HG02642 (cell line): ENCODE measurements at regions not wholly inside any gene's neighbourhood (a gene's known extent, or its start where the extent isn't known, plus 50 kb on each side); places are given as distances from the start of the nearest gene placed in this dataset.

Experiments used
- ATAC-seq: cut with Tn5 transposase; IDR thresholded peaks from one replicate; pipeline ENCODE4 v1.9.1; 2021; ENCODE audit warnings: mild to moderate bottlenecking; ENCODE audit not compliant: unreplicated experiment, poor library complexity

- ATAC-seq = no peak
Measured at GRCh38 chr4:180525523-180526077, 1717.6 kb upstream of the TENM3 start.

- ATAC-seq = no peak
Measured at GRCh38 chr4:180528003-180528402, 1715.2 kb upstream of the TENM3 start.

DNA sequence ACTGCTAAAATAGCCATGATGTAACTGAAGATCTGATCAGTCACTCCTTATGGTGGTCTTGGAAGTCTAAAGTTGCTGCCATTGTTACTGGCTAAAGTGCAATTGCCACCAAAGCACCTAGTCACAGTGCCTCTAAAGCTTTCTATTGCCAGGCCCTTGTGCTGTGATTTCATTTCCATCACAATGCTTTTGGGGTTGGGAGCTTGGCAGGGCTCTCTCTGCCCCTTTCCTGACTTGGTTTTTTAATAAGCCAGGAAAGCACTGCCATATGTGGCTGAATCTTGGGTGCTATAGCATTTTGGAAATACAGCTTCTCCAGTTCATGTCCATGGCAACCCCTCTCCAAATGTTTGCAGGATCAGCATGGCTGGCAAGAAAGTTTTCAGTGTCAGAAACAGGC is 1712.4 kb upstream of the TENM3 start:
- no peak for ATAC-seq

DNA sequence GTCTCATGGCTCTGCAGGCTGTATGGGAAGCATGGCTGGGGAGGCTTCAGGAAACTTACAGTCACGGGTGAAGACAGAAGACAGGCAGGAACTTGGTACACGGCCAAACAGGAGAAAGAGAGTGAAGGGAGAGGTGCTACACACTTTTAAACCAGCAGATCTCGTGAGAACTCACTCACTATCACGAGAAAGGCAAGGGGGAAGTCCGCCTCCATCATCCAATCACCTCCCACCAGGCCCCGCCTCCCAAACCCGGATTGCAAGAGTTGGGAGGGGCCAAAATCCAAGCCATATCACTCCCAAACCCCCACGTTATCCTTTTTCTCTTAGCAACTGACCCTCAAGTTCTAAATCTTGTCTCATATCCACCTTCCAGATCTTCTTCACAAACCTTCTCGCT is 1710.5 kb upstream of the TENM3 start:
- no peak for ATAC-seq

DNA sequence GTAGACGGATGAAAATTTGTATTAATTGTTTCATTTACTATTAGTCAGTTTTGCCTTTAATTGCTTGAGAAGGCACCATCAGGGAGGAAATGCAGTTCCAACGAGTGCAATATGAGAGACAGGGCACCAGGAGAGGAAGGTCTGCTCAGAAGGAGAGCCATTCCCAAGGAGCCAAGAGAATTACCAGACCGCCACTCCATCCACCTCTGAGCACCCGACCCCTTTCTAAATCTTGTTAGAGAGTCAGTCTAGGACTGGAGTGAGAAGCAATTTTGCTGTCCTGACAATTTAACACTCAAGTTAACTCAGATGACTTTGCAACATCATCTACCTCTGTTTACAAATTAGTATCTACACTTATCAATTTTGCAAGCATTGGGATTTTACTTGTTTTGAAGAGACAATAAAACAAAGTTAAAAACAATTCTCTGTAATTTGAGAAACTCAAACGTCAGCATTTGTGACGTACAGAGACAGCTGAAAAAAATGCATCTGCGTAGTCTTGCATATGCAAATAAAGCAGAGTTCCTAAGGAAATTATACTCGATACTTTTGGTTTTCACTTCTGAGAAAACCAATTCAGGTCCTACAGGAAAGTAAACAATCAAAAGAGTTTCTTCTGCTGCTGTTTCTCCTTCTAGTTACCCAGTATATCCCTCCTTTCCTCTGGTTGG is 1704.7 kb upstream of the TENM3 start:
- ATAC-seq = no peak

- ATAC-seq = peak; percentile 71
Measured at GRCh38 chr4:180539284-180539683, 1703.9 kb upstream of the TENM3 start.

DNA sequence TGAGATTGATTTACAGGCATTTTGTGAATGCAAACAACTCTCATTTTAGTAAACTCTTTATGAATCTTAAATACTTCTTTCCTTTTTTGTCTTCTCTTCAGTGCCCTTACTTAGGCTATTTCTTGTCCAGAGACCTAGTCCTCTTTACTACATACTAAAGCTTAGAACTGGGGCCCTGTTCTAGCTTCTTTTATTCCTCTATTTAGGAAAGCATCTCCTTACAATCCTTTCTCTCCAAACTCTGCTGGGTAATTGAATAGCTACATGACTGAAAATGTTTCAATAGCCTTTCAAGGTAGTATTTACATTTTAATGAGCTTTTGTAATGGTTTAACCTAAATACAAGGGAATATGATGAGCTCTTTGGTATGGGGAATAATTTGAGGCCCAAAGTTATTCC is 1701.5 kb upstream of the TENM3 start:
- no peak for ATAC-seq

- ATAC-seq = no peak
Measured at GRCh38 chr4:180542445-180543100, 1700.6 kb upstream of the TENM3 start.

DNA sequence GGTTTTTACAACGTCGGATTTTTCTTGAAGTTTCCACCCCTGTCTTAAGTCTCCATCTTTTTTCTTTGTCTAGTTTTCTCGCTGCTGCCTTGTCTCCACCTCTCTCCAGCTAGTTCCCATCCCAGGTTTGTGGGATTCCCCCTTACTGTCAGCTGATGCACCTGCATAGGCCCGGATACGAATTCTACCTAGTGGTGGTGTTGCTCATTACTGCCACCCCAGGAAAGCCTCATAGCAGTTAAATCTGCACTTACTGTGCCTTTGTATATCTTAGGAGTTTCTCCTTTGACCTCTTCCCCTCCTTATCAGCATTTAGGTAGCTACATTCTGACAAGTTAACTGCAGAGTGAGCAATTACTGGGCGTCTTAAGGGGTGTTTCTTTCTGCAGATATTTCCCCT is 1693.1 kb upstream of the TENM3 start:
- no peak for ATAC-seq

- ATAC-seq = peak; percentile 67
Measured at GRCh38 chr4:180557348-180557747, 1685.9 kb upstream of the TENM3 start.

DNA sequence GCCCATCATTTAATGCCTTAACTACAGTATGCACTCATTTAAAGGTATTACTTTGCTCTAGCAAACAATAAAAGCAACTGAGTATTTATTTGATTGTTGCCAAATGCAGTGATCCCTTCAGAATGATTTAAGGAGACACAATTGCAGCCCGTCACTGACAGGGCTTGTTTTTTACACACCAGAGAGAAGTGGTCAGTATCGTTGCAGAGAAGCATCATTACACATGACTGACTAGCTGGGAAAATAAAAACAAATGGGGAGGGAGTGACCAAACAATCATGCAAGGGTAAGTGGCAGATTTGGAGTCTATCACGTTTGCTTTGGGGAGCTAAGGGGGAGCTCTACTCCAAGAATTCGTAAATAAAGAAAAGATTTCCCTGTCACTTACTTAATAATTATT is 1685.3 kb upstream of the TENM3 start:
- ATAC-seq = no peak

GRCh38 chr4:180558427-180558826 is 1684.8 kb upstream of the TENM3 start:
- ATAC-seq = no peak

DNA sequence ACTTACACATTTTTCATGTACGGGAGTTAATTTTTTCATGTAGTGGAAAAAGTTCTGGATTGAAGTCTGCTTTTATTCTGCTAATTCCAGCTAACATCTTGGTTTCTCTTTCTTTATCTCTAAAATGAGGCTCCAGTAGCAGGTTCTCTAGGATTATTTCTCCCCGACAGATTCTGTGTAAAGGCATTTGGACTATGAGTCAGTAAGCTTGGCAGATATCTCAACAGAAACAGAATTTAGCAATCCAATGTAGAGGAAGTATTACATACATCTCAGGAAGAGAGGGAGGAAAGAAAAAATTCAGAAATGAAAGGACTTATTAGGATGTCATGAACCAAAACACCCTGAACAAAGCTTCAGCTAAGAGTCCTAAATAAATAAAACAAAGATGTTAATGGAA is 1682.3 kb upstream of the TENM3 start:
- ATAC-seq = no peak

GRCh38 chr4:180564026-180564425 is 1679.2 kb upstream of the TENM3 start:
- no peak for ATAC-seq

- no peak for ATAC-seq
Measured at GRCh38 chr4:180564448-180564847, 1678.8 kb upstream of the TENM3 start.

DNA sequence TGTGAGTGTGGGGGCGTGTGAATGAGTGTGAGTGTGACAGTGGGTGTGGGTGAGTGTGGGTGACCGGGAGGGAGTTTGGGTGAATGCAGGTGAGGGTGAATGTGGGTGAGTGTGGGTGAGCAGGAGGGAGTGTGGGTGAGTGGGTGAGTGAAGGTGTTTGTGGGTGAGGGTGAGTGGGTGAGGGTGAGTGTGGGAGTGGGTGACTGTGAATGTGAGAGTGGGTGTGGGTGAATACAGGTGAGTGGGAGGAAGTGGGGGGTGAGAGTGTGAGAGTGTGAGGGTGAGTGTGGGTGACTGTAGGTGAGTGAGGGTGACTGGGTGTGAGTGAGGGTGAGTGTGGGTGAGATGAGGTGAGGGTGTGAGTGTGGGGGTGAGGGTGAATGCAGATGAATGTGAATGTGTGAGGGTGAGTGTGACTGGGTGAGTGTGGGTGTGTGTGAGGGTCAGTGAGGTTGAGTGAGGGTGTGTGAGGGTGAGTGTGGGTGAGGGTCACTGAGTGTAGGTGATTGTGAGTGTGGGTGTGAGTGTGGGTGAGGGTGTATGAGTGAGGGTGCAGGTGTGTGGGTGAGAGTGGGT is 1677.3 kb upstream of the TENM3 start:
- no peak for ATAC-seq

GRCh38 chr4:180566492-180566891 is 1676.7 kb upstream of the TENM3 start:
- ATAC-seq = no peak

DNA sequence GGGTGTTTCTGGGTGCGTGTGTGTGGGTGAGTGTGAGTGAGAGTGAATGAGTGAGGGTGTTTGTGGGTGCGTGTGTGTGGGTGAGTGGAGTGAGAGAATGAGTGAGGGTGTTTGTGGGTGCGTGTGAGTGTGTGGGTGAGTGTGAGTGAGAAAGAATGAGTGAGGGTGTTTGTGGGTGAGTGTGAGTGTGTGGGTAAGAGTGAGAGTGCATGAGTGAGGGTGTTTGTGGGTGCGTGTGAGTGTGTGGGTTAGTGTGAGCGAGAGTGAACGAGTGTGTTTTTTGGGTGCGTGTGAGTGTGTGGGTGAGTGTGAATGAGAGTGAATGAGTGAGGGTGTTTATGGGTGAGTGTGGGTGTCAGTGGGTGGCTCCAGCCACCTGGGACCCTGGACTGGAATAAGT is 1676.1 kb upstream of the TENM3 start:
- ATAC-seq = no peak

- no peak for ATAC-seq
Measured at GRCh38 chr4:180571516-180572055, 1671.6 kb upstream of the TENM3 start.

DNA sequence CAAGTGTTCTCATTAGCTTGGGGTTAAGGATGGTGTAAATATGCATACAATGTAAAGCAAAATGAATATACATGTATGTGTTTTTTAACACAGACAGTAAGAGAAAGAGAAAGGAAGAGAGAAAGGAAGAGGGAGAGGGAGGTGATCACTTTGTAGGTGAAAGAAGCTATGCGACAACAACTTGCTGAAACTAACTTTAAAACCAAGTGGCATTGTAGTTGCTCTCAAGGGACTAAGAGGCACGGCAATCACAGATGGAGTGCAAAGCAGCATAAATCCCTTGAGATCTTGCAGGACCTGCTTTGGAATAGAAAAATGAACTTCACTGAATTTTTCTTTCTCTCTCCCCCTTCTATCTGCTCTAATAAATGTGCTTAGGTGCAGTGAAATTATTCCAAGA is 1665.0 kb upstream of the TENM3 start:
- no peak for ATAC-seq

DNA sequence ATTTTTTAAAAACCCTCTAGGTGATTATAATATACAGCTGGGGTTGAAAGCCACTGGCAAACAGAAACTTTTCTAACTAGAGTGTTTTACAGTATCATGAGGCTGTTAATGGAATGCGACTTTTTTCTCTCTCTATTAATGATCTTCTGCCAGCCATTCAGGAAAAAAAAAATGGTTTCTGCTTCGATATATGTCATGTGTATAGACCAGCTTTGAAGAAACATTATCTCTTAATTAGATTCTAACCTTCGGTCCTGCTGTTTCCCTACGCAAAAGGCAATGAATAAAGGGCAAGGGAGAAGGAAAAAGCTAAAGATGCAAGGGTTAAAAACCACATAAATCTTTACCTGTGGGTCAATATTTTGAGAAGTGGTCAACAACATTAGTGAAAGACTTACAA is 1662.1 kb upstream of the TENM3 start:
- no peak for ATAC-seq
